GM23338 (cell line): ENCODE measurements at regions not wholly inside any gene's neighbourhood (a gene's known extent, or its start where the extent isn't known, plus 50 kb on each side); places are given as distances from the start of the nearest gene placed in this dataset.

Experiments
- ATAC-seq: fragments of 200-7000 bp; cut with Tn5 transposase; 3 replicates; pipeline ENCODE4 v1.9.1; 2020
- DNase-seq: peaks from one replicate; pipeline ENCODE4 v3.0.0-alpha.2; 2015; ENCODE audit warnings: low spot score
- H2AFZ ChIP-seq: fragments of 200-600 bp; sonication (generic); 2 replicates; pipeline ENCODE4 v1.8.0; 2016; ENCODE audit warnings: antibody characterized with exemption, mild to moderate bottlenecking, moderate library complexity
- H3F3A ChIP-seq: fragments of 200-600 bp; sonication (generic); replicated peaks from 2 replicates; pipeline ENCODE4 v1.8.0; 2017; ENCODE audit warnings: antibody characterized with exemption, mixed run types, low read depth
- H3K27ac ChIP-seq: fragments of 200-600 bp; sonication (generic); 2 replicates; pipeline ENCODE4 v1.6.1; 2016; ENCODE audit warnings: low read depth
- H3K27me3 ChIP-seq: fragments of 200-600 bp; sonication (generic); 2 replicates; pipeline ENCODE4 v1.8.0; 2016; ENCODE audit warnings: mild to moderate bottlenecking, mixed run types, moderate library complexity; ENCODE audit not compliant: insufficient read depth
- H3K36me3 ChIP-seq: fragments of 200-600 bp; sonication (generic); 2 replicates; pipeline ENCODE4 v1.8.0; 2016; ENCODE audit warnings: mild to moderate bottlenecking; ENCODE audit not compliant: insufficient read depth
- H3K4me1 ChIP-seq: fragments of 200-600 bp; sonication (generic); 2 replicates; pipeline ENCODE4 v1.8.0; 2016; ENCODE audit warnings: mild to moderate bottlenecking, moderate library complexity; ENCODE audit not compliant: insufficient read depth
- H3K4me2 ChIP-seq: fragments of 200-600 bp; sonication (generic); 2 replicates; pipeline ENCODE4 v1.7.1; 2017; ENCODE audit warnings: mixed run types
- H3K4me3 ChIP-seq: fragments of 200-600 bp; sonication (generic); 2 replicates; pipeline ENCODE4 v1.6.1; 2016; ENCODE audit warnings: mixed run types
- H3K79me2 ChIP-seq: fragments of 200-600 bp; sonication (generic); replicated peaks from 2 replicates; pipeline ENCODE4 v1.8.0; 2017; ENCODE audit warnings: mild to moderate bottlenecking; ENCODE audit not compliant: insufficient read depth
- H3K9me2 ChIP-seq: fragments of 200-600 bp; sonication (generic); 2 replicates; pipeline ENCODE4 v1.8.0; 2017; ENCODE audit not compliant: insufficient read depth
- H4K20me1 ChIP-seq: fragments of 200-600 bp; sonication (generic); replicated peaks from 2 replicates; pipeline ENCODE4 v1.8.0; 2017; ENCODE audit warnings: mild to moderate bottlenecking; ENCODE audit not compliant: insufficient read depth
- H3K27ac Mint-ChIP-seq: 2 replicates; pipeline ENCODE4 v1.8.0; 2020; ENCODE audit warnings: inconsistent platforms, mild to moderate bottlenecking, moderate library complexity, mixed read lengths
- H3K27me3 Mint-ChIP-seq: 3 replicates; pipeline ENCODE4 v1.8.0; 2022; ENCODE audit warnings: low read depth, mild to moderate bottlenecking, moderate library complexity, mixed read lengths, inconsistent platforms; ENCODE audit not compliant: insufficient read depth, poor library complexity
- H3K36me3 Mint-ChIP-seq: 3 replicates; pipeline ENCODE4 v1.8.0; 2021; ENCODE audit warnings: low read depth, mild to moderate bottlenecking, inconsistent platforms, moderate library complexity, mixed read lengths
- H3K4me1 Mint-ChIP-seq: 3 replicates; pipeline ENCODE4 v1.8.0; 2020; ENCODE audit warnings: mild to moderate bottlenecking, inconsistent platforms, mixed read lengths
- H3K4me3 Mint-ChIP-seq: 3 replicates; pipeline ENCODE4 v1.8.0; 2021; ENCODE audit warnings: moderate library complexity, mild to moderate bottlenecking, inconsistent platforms, mixed read lengths
- H3K9me3 Mint-ChIP-seq: 3 replicates; pipeline ENCODE4 v1.8.0; 2020; ENCODE audit warnings: moderate library complexity, mild to moderate bottlenecking, inconsistent platforms, mixed read lengths
- CREB1 ChIP-seq: fragments of 250-450 bp; sonication (Bioruptor Pico); IDR thresholded peaks from 2 replicates; pipeline ENCODE4 v1.5.0; 2020; ENCODE audit warnings: low read depth, mild to moderate bottlenecking, moderate library complexity
- EZH2 ChIP-seq: fragments of 200-600 bp; sonication (generic); IDR thresholded peaks from one replicate; pipeline ENCODE4 v1.8.0; 2017; ENCODE audit warnings: antibody characterized with exemption, mild to moderate bottlenecking, low read depth; ENCODE audit not compliant: unreplicated experiment
- EZH2phosphoT487 ChIP-seq: fragments of 200-600 bp; sonication (generic); IDR thresholded peaks from one replicate; pipeline ENCODE4 v1.8.1; 2018; ENCODE audit warnings: antibody characterized with exemption; ENCODE audit not compliant: unreplicated experiment
- JUNB ChIP-seq: IDR thresholded peaks from one replicate; pipeline ENCODE4 v1.6.1; 2016; ENCODE audit warnings: antibody characterized with exemption; ENCODE audit not compliant: unreplicated experiment
- NANOG ChIP-seq: IDR thresholded peaks from 2 replicates; pipeline ENCODE4 v1.6.1; 2016; ENCODE audit warnings: antibody characterized with exemption, borderline replicate concordance
- POLR2AphosphoS5 ChIP-seq: IDR thresholded peaks from 2 replicates; pipeline ENCODE4 v1.6.1; 2016; ENCODE audit warnings: antibody characterized with exemption, low read depth
- STAT1 ChIP-seq: IDR thresholded peaks from one replicate; pipeline ENCODE4 v1.6.1; 2016; ENCODE audit warnings: antibody characterized with exemption; ENCODE audit not compliant: unreplicated experiment
- ZNF114 ChIP-seq: fragments of 250-450 bp; sonication (Bioruptor Pico); IDR thresholded peaks from 2 replicates; pipeline ENCODE4 v1.5.0; 2020; ENCODE audit warnings: mild to moderate bottlenecking, moderate library complexity
- ZNF331 ChIP-seq: fragments of 250-450 bp; sonication (Bioruptor Pico); IDR thresholded peaks from 2 replicates; pipeline ENCODE4 v1.5.0; 2020; ENCODE audit warnings: low read depth, mild to moderate bottlenecking, moderate library complexity
- TF ChIP-seq, protein P1 (sequence below), 2 experiments: fragments of 200-600 bp in 1 of 2; sonication (generic) in 1 of 2; conservative IDR thresholded peaks; 2 replicates each; pipeline versions ENCODE4 v1.5.1 to v1.6.1; 2016 to 2017; ENCODE audit warnings: antibody characterized with exemption in 2 of 2, low read depth in 2 of 2, mild to moderate bottlenecking in 2 of 2, moderate library complexity in 1 of 2
- TF ChIP-seq, protein P2 (sequence below): fragments of 250-450 bp; sonication (Bioruptor Pico); IDR thresholded peaks from 2 replicates; pipeline ENCODE4 v1.5.0; 2020; ENCODE audit warnings: mild to moderate bottlenecking, moderate library complexity
- TF ChIP-seq, protein P3 (sequence below): IDR thresholded peaks from 2 replicates; pipeline ENCODE4 v1.6.1; 2016; ENCODE audit warnings: antibody characterized with exemption
- TF ChIP-seq, protein P4 (sequence below): IDR thresholded peaks from one replicate; pipeline ENCODE4 v1.6.1; 2018; ENCODE audit warnings: antibody characterized with exemption; ENCODE audit not compliant: unreplicated experiment

DNA sequence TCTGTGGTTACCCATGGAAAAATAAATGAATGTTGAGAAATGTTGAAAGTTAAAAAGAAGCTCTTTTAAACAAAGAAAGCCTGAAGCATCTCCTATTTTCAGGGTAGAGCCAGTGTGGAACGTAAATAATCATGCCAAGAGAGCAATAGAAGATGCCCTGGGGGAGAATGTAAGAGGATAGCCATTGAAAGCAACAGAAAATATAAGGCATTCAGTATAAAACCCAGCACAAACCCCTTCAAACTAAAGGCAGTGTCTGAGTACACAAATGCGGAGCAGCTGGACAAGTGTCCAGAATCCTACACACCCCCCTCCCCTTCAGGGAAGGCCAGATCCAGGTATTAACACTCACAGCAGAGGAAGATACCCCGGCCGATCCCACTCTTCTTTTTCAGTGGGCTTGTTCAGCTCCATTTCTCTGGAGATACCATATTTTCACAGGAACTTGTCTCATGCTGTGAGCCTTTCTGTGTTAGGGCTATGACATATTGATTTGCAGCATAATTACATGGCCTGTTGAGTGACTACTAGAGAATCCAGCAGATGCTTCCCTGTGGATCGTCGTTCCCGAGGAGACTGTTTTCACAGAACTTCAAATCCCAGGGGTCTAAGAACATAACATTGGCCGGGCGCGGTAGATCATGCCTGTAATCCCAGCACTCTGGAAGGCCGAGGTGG is 101.2 kb downstream of the PLK2 start:
- no peak overlapping the region for H3K4me2 ChIP-seq
- H3K79me2 ChIP-seq, result no peaks in the 10 kb centered on the region
- H3K36me3 ChIP-seq, result no peaks in the 10 kb centered on the region
- H3K4me1 ChIP-seq, result 0 out of 2 replicates have a peak, but pooled peaks cover 3% of the 10 kb centered on the region
- no peaks in the 10 kb centered on the region for H3K27me3 ChIP-seq
- 0 out of 2 replicates have a peak, but pooled peaks cover 4% of the 10 kb centered on the region for H3K9me2 ChIP-seq
- no peak overlapping the region for H3K4me3 ChIP-seq
- ATAC-seq (no peak), DNase-seq (no peak)
- TF ChIP-seq JUNB (no peak), STAT1 (no peak), POLR2AphosphoS5 (no peak), EZH2phosphoT487 (no peak), ZNF114 (CRISPR knock-in tag) (no peak), ZNF331 (no peak), CREB1 (CRISPR knock-in tag) (no peak), NANOG (no peak), EZH2 (no peak)
- TF ChIP-seq, protein P1, sequence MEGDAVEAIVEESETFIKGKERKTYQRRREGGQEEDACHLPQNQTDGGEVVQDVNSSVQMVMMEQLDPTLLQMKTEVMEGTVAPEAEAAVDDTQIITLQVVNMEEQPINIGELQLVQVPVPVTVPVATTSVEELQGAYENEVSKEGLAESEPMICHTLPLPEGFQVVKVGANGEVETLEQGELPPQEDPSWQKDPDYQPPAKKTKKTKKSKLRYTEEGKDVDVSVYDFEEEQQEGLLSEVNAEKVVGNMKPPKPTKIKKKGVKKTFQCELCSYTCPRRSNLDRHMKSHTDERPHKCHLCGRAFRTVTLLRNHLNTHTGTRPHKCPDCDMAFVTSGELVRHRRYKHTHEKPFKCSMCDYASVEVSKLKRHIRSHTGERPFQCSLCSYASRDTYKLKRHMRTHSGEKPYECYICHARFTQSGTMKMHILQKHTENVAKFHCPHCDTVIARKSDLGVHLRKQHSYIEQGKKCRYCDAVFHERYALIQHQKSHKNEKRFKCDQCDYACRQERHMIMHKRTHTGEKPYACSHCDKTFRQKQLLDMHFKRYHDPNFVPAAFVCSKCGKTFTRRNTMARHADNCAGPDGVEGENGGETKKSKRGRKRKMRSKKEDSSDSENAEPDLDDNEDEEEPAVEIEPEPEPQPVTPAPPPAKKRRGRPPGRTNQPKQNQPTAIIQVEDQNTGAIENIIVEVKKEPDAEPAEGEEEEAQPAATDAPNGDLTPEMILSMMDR (conservative IDR thresholded peaks at IDR 0.05; ENCODE audit: low read depth in 2 of 2), result no peak
- TF ChIP-seq, protein P2, sequence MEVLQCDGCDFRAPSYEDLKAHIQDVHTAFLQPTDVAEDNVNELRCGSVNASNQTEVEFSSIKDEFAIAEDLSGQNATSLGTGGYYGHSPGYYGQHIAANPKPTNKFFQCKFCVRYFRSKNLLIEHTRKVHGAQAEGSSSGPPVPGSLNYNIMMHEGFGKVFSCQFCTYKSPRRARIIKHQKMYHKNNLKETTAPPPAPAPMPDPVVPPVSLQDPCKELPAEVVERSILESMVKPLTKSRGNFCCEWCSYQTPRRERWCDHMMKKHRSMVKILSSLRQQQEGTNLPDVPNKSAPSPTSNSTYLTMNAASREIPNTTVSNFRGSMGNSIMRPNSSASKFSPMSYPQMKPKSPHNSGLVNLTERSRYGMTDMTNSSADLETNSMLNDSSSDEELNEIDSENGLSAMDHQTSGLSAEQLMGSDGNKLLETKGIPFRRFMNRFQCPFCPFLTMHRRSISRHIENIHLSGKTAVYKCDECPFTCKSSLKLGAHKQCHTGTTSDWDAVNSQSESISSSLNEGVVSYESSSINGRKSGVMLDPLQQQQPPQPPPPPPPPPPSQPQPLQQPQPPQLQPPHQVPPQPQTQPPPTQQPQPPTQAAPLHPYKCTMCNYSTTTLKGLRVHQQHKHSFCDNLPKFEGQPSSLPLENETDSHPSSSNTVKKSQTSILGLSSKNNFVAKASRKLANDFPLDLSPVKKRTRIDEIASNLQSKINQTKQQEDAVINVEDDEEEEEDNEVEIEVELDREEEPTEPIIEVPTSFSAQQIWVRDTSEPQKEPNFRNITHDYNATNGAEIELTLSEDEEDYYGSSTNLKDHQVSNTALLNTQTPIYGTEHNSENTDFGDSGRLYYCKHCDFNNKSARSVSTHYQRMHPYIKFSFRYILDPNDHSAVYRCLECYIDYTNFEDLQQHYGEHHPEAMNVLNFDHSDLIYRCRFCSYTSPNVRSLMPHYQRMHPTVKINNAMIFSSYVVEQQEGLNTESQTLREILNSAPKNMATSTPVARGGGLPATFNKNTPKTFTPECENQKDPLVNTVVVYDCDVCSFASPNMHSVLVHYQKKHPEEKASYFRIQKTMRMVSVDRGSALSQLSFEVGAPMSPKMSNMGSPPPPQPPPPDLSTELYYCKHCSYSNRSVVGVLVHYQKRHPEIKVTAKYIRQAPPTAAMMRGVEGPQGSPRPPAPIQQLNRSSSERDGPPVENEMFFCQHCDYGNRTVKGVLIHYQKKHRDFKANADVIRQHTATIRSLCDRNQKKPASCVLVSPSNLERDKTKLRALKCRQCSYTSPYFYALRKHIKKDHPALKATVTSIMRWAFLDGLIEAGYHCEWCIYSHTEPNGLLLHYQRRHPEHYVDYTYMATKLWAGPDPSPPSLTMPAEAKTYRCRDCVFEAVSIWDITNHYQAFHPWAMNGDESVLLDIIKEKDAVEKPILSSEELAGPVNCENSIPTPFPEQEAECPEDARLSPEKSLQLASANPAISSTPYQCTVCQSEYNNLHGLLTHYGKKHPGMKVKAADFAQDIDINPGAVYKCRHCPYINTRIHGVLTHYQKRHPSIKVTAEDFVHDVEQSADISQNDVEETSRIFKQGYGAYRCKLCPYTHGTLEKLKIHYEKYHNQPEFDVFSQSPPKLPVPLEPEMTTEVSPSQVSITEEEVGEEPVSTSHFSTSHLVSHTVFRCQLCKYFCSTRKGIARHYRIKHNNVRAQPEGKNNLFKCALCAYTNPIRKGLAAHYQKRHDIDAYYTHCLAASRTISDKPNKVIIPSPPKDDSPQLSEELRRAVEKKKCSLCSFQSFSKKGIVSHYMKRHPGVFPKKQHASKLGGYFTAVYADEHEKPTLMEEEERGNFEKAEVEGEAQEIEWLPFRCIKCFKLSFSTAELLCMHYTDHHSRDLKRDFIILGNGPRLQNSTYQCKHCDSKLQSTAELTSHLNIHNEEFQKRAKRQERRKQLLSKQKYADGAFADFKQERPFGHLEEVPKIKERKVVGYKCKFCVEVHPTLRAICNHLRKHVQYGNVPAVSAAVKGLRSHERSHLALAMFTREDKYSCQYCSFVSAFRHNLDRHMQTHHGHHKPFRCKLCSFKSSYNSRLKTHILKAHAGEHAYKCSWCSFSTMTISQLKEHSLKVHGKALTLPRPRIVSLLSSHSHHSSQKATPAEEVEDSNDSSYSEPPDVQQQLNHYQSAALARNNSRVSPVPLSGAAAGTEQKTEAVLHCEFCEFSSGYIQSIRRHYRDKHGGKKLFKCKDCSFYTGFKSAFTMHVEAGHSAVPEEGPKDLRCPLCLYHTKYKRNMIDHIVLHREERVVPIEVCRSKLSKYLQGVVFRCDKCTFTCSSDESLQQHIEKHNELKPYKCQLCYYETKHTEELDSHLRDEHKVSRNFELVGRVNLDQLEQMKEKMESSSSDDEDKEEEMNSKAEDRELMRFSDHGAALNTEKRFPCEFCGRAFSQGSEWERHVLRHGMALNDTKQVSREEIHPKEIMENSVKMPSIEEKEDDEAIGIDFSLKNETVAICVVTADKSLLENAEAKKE, result no peak
- TF ChIP-seq, protein P3, sequence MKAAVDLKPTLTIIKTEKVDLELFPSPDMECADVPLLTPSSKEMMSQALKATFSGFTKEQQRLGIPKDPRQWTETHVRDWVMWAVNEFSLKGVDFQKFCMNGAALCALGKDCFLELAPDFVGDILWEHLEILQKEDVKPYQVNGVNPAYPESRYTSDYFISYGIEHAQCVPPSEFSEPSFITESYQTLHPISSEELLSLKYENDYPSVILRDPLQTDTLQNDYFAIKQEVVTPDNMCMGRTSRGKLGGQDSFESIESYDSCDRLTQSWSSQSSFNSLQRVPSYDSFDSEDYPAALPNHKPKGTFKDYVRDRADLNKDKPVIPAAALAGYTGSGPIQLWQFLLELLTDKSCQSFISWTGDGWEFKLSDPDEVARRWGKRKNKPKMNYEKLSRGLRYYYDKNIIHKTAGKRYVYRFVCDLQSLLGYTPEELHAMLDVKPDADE, result no peak
- TF ChIP-seq, protein P4, sequence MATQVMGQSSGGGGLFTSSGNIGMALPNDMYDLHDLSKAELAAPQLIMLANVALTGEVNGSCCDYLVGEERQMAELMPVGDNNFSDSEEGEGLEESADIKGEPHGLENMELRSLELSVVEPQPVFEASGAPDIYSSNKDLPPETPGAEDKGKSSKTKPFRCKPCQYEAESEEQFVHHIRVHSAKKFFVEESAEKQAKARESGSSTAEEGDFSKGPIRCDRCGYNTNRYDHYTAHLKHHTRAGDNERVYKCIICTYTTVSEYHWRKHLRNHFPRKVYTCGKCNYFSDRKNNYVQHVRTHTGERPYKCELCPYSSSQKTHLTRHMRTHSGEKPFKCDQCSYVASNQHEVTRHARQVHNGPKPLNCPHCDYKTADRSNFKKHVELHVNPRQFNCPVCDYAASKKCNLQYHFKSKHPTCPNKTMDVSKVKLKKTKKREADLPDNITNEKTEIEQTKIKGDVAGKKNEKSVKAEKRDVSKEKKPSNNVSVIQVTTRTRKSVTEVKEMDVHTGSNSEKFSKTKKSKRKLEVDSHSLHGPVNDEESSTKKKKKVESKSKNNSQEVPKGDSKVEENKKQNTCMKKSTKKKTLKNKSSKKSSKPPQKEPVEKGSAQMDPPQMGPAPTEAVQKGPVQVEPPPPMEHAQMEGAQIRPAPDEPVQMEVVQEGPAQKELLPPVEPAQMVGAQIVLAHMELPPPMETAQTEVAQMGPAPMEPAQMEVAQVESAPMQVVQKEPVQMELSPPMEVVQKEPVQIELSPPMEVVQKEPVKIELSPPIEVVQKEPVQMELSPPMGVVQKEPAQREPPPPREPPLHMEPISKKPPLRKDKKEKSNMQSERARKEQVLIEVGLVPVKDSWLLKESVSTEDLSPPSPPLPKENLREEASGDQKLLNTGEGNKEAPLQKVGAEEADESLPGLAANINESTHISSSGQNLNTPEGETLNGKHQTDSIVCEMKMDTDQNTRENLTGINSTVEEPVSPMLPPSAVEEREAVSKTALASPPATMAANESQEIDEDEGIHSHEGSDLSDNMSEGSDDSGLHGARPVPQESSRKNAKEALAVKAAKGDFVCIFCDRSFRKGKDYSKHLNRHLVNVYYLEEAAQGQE, result no peak
- no peak overlapping the region for H3K27ac ChIP-seq
- Mint-ChIP-seq H3K4me3 (no peak overlapping the region), H3K4me1 (peaks cover 25% of the 10 kb centered on the region), H3K9me3 (no peaks in the 10 kb centered on the region), H3K27ac (no peak overlapping the region), H3K36me3 (no peaks in the 10 kb centered on the region), H3K27me3 (peaks cover 3% of the 10 kb centered on the region)
- no peak overlapping the region for H2AFZ ChIP-seq
- no peaks in the 10 kb centered on the region for H3F3A ChIP-seq
- H4K20me1 ChIP-seq, result no peaks in the 10 kb centered on the region
